NOMO-1 (cell line): ENCODE measurements at regions not wholly inside any gene's neighbourhood (a gene's known extent, or its start where the extent isn't known, plus 50 kb on each side); places are given as distances from the start of the nearest gene placed in this dataset.
"Not testable (repeated sequence)": the region's sequence is repeated elsewhere in the genome, so short reads cannot be mapped to it uniquely, and the experiment has no call there.

ENCODE experiments used
- DNase-seq, 2 experiments: peaks; one replicate each; lab custom pipeline; 2025; ENCODE audit not compliant: unreplicated experiment in 2 of 2; lab: John Stamatoyannopoulos, UW

- no peak for DNase-seq
These were observed 119.7 kb upstream of the CRIM1 start for GRCh38 chr2:36235882-36236281.

- DNase-seq, result no peak
These were observed 120.2 kb upstream of the CRIM1 start for GRCh38 chr2:36235426-36235825.

- no peak for DNase-seq
These were observed 132.3 kb upstream of the CRIM1 start for GRCh38 chr2:36223259-36223658.

DNA sequence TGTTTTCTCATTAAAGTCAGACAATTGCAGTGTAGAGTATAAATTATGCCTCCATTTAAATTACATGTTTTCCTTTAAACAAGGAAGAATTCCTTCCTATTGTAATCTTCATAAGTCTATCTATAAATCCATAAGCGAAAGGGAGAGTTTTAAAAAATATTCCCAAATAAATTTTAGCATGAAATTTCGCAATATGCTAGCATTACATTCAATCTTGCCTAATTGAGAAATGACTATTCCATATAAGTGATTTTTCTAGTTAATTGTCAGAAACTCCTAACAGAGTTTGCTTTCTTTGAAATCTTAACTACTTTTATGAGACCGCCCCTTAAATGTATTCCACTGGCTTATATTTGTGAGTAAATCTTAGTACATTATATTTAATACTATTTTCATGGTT is 133.1 kb upstream of the CRIM1 start:
- no peak for DNase-seq

DNA sequence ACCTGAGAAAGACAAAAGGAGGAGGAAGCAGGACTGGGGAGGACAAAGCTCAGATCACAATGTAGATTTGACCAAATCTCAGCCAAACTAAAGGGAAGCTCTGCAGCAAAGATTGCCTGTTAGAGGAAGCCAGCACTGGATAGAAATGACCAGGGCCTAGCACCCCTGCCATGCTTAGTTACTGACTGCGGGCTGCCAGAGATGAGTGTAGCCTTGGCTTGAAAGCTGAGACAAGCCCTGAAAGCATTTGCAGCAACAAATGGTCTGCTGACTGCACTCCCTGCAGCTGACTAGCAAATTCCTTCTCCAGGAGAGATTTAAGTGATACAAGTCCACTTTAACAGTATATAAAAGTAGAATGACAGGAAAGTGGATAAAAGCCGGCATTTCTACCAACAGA is 140.9 kb upstream of the CRIM1 start:
- DNase-seq, result no peak

DNA sequence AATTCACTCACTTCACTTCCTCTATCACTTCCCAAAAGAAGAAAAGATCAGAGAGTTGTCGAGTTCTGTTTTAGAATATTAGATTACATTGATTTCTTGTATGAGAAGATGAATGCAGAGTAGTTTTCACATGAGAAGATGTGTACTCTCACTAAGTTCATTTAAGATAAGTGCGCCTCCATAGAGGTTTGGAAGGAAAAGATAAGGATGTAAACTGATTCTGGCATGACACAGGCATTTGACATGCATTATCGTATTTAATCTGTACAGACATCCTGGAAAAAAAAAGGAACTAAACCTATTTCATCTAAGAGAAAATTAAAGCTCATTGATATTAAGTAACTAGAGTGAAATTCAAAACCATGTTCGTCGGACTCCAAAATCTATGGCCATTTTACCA is 152.2 kb upstream of the CRIM1 start:
- DNase-seq, result no peak

GRCh38 chr2:36197181-36197971 is 158.2 kb upstream of the CRIM1 start:
- DNase-seq, result no peak

GRCh38 chr2:36193680-36194079 is 161.9 kb upstream of the CRIM1 start:
- DNase-seq, result no peak

DNA sequence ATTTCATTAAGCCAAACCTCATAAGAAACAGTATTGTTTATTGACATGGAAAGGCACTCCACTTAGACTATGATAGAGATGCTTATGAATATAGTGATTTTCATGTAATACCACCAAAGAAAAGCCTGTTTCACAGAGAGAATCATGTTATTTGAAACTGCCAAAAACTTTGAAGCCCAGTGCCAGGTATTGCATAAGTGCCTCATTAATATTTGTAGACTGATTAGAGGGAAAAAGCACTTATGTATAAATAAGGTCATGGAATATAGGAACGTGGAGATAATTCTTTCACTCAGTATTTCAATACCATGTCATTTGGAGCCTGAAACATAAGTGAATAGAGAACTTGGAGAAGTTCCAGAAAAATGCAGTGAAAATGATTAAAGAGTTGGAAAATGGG is 162.6 kb upstream of the CRIM1 start:
- DNase-seq, result no peak

DNA sequence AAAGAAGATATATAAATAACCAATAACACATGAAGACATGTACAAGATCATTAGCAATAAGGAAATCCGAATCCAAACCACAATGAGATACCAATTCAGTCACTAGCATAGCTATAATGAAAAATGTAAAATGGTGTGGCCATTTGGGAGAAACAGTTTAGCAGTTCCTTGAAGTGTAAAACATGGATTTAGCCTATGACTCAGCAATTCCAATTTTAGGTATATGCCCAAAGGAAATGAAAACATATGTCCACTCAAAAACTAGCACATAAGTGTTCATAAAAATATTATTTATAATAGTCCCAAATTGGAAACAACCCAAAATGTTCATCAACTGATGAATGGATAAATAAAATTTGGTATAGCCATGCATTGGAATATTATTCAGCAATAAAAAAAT is 165.5 kb upstream of the CRIM1 start:
- DNase-seq, result no peak

GRCh38 chr2:36185624-36186023 is 170.0 kb upstream of the CRIM1 start:
- DNase-seq, result no peak

DNA sequence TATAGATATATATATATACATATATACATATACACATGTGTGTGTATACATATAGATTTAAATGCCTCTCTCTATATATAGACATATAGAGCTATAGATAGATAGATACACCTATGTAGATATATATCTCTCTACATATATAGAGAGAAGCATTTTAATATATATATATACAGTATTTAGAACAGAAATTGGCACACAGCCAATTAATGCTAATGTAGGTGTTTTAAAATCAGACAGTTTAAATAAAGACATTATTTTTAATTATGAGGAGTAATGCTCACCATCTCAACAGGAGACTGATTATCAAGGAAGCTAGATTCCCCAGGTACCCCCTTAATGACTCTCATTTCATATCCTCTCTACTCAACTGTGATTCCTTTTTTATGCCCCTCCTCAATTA is 170.7 kb upstream of the CRIM1 start:
- no peak for DNase-seq

GRCh38 chr2:36180789-36181482 is 174.6 kb upstream of the CRIM1 start:
- DNase-seq, result not testable (repeated sequence)

- not testable (repeated sequence) for DNase-seq
These were observed 175.3 kb upstream of the CRIM1 start for GRCh38 chr2:36180293-36180692.

- DNase-seq, result not testable (repeated sequence)
These were observed 175.8 kb upstream of the CRIM1 start for GRCh38 chr2:36179668-36180269.

DNA sequence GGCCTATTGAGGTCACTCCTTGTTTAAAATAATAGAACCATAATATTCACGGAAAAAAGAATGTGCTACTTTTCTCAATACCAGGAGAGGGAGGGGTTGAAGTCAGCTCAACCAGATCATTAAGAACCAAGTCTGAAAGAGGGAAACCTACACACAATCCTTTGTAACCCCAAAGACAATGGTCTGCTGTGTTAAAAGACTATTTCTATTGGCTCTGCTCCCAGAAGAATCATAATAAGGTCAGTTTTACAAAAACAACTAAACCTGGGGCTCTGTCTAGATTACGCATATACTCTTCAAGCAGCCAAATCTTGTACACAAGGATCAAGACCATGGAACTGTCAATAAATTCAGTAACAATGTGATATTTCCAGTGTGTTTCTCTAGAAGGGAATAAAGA is 177.2 kb upstream of the CRIM1 start:
- no peak for DNase-seq

- no peak for DNase-seq
These were observed 178.3 kb upstream of the CRIM1 start for GRCh38 chr2:36177282-36177681.

GRCh38 chr2:36174920-36175319 is 180.7 kb upstream of the CRIM1 start:
- no peak for DNase-seq

GRCh38 chr2:36173760-36174404 is 181.7 kb upstream of the CRIM1 start:
- DNase-seq, result no peak

DNA sequence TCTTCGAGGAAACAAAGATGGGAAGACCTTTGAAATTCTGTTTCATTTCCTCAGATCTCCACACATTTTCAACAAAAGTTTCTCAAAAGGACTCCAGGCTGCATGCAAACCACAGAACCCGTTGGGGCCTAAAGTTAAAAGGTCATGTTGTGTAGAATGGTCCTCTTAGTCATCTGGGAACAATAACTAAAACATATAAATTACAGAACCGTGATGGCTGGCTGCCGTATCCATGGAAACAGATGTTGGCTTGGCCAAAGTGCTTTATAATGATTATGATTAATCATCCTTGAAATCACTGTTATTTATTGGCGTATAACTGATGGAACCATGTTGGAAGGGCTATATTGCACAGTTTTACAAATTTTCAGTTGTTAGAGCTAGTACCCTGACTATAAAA is 182.8 kb upstream of the CRIM1 start:
- DNase-seq, result no peak

GRCh38 chr2:36170805-36171204 is 184.8 kb upstream of the CRIM1 start:
- no peak for DNase-seq
